ENCODE measurements at regions not wholly inside any gene's neighbourhood (a gene's known extent, or its start where the extent isn't known, plus 50 kb on each side); places are given as distances from the start of the nearest gene placed in this dataset.

- DNase-seq = no peak
- ATAC-seq = no peak
- no peaks in the 10 kb centered on the region for H3K4me1 ChIP-seq
- H3K4me3 ChIP-seq = no peak overlapping the region
- H3K27ac ChIP-seq = no peak overlapping the region
- H3K27me3 ChIP-seq = no peaks in the 10 kb centered on the region
- WGBS, 2 donors = 86 to 90% methylated on average over 2 of the region's 2 CpGs
- TF ChIP-seq POLR2A (IDR thresholded peaks at IDR 0.05) (no peak), CTCF (IDR thresholded peaks at IDR 0.05) (no peak)
- H3K36me3 ChIP-seq (replicated peaks in 1 of 2; ENCODE audit: insufficient read depth in 1 of 2, low read depth in 2 of 2) = no peaks in the 10 kb centered on the region
- no peaks in the 10 kb centered on the region for H3K9me3 ChIP-seq
- intact Hi-C loops (cut with DNase I) = no loop called here
These were observed 50.3 kb upstream of the GEMIN8 start for GRCh38 chrX:14079891-14080430.

Measured in body of pancreas (tissue), 4 donors.